Effector memory CD8-positive, alpha-beta T cell (primary cell): ENCODE measurements at regions not wholly inside any gene's neighbourhood (a gene's known extent, or its start where the extent isn't known, plus 50 kb on each side); places are given as distances from the start of the nearest gene placed in this dataset.

Source experiments
- ATAC-seq: fragments of 150-1000 bp; cut with Tn5 transposase; replicated peaks from 2 replicates; pipeline ENCODE4 v1.10.0; 2021; ENCODE audit warnings: mild to moderate bottlenecking, moderate library complexity
- DNase-seq, 3 experiments: peaks; one replicate each; pipeline ENCODE4 v3.0.0; 2021
- H3K27ac Mint-ChIP-seq, 2 donors: one replicate each; pipeline ENCODE4 v1.8.0; 2022; ENCODE audit warnings: mild to moderate bottlenecking in 2 of 2, mixed read lengths in 2 of 2, moderate library complexity in 2 of 2
- H3K27me3 Mint-ChIP-seq, 2 donors: one replicate each; pipeline ENCODE4 v1.8.0; 2022; ENCODE audit warnings: mixed read lengths in 2 of 2
- H3K36me3 Mint-ChIP-seq: one replicate; pipeline ENCODE4 v1.8.0; 2022; ENCODE audit warnings: mild to moderate bottlenecking, moderate library complexity, mixed read lengths; ENCODE audit not compliant: insufficient read depth
- H3K4me1 Mint-ChIP-seq, 2 donors: one replicate each; pipeline ENCODE4 v1.8.0; 2022; ENCODE audit warnings: low read depth in 2 of 2, mixed read lengths in 2 of 2
- H3K4me3 Mint-ChIP-seq, 2 donors: one replicate each; pipeline ENCODE4 v1.8.0; 2022; ENCODE audit warnings: mild to moderate bottlenecking in 2 of 2, mixed read lengths in 2 of 2, moderate library complexity in 2 of 2
- H3K9me3 Mint-ChIP-seq, 2 donors: one replicate each; pipeline ENCODE4 v1.8.0; 2022; ENCODE audit warnings: mixed read lengths in 2 of 2

DNA sequence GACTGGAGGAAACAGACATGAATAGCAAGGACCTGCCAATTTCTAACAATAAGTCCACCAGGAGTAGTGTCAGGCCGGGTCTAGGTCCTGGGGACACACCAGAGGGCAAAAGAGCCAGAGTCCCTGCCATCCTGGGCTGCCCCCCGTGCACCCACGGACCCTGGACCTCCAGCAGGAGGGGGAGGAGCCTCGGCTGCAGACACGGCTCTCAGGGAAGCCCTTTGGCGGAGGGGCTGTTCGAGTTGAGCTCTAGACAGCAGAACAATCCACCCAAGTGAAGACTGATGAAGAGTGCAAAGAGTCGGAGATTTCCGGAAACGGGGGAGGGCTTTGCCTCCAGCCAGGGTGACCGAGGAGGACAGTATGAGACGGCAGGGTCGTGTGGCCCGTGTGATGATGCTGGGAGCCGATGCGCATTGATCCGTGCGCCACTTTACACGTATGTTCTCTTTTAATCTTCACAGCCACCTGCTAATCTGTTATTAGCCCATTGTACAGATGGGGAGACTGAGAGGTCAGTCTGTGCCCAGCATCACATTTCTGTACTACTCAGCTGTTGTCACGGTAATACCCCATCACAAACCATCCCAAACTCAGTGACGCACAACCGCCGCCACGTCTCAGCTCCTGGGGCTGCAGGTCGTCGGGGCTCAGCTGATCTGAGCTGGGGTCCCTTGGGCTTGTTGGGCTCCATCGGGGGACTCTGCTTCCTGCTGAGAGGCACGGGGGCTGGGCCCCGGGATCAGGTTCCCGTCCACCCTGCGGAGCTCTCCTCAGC is 502.0 kb downstream of the PREX1 start:
- no peaks in the 10 kb centered on the region for H3K9me3 Mint-ChIP-seq
- H3K4me1 Mint-ChIP-seq: peaks cover 0 to 3% of the 10 kb centered on the region in 2 donors
- DNase-seq: no peak
- H3K27ac Mint-ChIP-seq: no peak overlapping the region
- H3K4me3 Mint-ChIP-seq: no peak overlapping the region
- no peak for ATAC-seq
- peaks cover 59 to 71% of the 10 kb centered on the region in 2 donors for H3K27me3 Mint-ChIP-seq
- no peaks in the 10 kb centered on the region for H3K36me3 Mint-ChIP-seq

DNA sequence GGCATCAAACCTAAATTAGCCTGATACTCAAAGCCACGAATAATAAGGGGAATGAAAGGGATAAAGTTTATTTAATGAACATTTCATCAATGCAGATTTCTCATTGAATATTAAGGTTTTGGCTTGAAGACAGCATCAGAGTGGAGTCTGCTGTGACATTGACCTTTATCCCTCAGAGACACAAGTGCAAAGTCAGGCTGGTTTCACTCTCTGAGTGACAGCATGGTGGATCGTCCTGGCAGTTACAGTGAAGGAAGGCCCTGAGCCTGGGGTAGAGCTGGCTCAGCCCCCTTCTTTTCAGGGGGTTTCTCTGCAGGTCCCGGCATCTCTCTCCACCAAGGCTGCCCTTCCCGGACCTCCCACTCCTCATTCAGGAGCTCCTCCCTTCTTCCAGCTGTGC is 503.1 kb downstream of the PREX1 start:
- H3K4me3 Mint-ChIP-seq: no peak overlapping the region
- DNase-seq: no peak
- H3K9me3 Mint-ChIP-seq: no peaks in the 10 kb centered on the region
- H3K27ac Mint-ChIP-seq: no peak overlapping the region
- peaks cover 0 to 3% of the 10 kb centered on the region in 2 donors for H3K4me1 Mint-ChIP-seq
- ATAC-seq: no peak
- no peaks in the 10 kb centered on the region for H3K36me3 Mint-ChIP-seq
- peaks cover 67 to 68% of the 10 kb centered on the region in 2 donors for H3K27me3 Mint-ChIP-seq

DNA sequence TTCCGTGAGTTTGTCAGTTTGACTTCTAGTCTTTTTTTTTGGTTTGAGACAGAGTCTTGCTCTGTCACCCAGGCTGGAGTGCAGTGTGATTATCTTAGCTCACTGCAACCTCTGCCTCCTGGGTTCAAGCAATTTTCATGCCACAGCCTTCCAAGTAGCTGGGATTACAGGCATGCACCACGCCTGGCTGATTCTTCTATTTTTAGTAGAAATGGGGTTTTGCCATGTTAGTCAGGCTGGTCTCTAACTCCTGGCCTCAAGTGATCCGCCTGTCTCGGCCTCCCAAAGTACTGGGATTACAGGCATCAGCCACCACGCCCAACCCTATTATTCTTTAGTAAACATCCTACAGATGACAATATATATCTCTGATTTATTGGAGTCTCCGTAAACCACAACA is 506.5 kb downstream of the PREX1 start:
- Mint-ChIP-seq H3K27ac (no peak overlapping the region), H3K4me1 (peaks cover 0 to 3% of the 10 kb centered on the region in 2 donors), H3K36me3 (no peaks in the 10 kb centered on the region), H3K9me3 (no peaks in the 10 kb centered on the region), H3K4me3 (no peak overlapping the region), H3K27me3 (peaks cover 52 to 53% of the 10 kb centered on the region in 2 donors)
- ATAC-seq: no peak
- DNase-seq: no peak

DNA sequence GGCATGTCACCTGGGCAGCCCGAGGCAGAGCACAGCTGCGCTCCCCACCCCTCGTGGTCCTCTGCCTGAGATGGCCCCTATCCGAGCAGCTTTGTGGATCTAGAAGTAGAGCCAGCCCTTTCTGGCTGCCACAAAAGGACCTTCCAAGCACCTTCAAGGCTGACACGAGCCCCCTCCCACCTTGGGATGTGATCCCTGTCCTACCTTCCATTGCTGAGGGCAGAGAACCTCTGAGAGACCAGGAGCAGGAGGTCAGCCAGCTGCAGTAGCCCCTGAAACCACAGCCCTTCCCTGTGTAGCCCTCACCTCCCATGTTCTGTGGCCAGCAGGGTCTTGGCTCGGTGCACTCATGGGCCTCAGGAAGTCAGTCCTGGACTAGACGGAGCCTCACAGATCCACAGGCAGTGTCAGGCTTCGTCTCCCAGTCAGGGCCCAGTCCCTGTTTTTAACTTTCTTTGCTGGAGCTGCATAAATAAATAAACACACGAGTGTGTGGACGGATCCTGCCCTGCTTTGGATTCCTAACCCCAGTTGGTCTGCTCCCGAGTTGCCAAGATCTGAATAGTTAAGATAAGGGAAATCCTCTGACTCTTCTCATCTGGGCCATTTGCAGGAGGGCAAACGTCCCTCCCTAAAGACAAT is 507.7 kb downstream of the PREX1 start:
- ATAC-seq: no peak

DNA sequence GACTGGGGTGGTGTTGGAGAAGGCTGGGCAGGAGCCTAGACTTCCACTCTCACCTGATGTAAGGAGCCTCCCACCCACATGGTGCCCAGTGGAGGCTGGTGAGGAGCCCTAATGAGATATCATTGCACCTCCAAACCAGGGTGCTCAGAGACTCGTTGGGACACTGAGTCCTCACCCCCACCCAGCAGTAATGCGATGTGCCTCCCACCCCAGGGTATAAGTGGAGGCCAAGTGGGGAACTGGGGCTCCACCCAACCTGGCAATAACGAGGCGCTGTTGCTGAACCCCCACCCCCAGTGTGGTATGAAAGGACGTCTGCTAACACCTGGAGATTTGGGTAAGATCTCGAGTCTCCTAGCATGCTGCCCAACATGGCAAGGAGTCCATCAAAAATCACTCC is 510.2 kb downstream of the PREX1 start:
- no peak overlapping the region for H3K27ac Mint-ChIP-seq
- no peak for ATAC-seq

More for the DNA sequence above, 507.7 kb downstream of the PREX1 start:
- Mint-ChIP-seq H3K9me3 (no peaks in the 10 kb centered on the region), H3K27me3 (peaks cover 41 to 42% of the 10 kb centered on the region in 2 donors), H3K4me3 (no peak overlapping the region), H3K4me1 (no peaks in the 10 kb centered on the region), H3K36me3 (no peaks in the 10 kb centered on the region), H3K27ac (no peak overlapping the region)
- DNase-seq: no peak

DNA sequence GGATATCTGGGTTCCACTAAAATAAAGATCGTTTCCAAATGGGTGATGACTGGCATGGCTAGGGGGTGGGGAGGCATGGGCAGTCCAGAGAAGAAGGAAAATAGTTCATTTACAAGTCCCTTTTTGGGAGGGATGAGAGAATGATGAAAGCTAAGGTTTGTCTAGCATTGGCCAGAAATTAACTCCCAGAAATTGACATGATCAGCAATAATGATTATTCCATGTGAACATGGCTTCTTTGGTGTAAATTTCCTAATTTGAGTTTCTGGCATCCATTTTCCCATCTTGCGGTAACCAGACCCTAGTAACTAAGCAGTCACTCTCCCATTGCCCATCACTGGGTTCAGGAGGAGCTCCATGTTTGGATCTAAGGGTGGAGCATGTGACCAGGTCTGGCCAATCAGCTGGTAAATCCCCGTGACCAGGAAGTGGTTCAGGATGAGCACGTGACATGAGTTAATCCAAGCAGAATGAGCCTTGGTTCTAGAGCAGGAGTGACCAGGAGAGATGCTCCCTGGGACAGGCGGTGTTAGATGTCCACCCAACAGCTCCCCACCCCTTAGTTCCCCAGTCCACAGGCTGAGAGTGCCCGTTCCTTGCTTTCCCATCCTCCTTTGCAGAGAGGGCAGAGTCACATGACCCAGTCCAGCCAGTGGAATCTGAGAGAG is 512.7 kb downstream of the PREX1 start:
- H3K4me1 Mint-ChIP-seq: no peaks in the 10 kb centered on the region
- DNase-seq: no peak
- H3K27ac Mint-ChIP-seq: no peak overlapping the region
- ATAC-seq: no peak
- H3K4me3 Mint-ChIP-seq: no peak overlapping the region
- peaks cover 18 to 66% of the 10 kb centered on the region in 2 donors for H3K27me3 Mint-ChIP-seq
- no peaks in the 10 kb centered on the region for H3K9me3 Mint-ChIP-seq
- H3K36me3 Mint-ChIP-seq: no peaks in the 10 kb centered on the region

More for the DNA sequence above, 510.2 kb downstream of the PREX1 start:
- peaks cover 27 to 50% of the 10 kb centered on the region in 2 donors for H3K27me3 Mint-ChIP-seq
- DNase-seq: no peak
- no peaks in the 10 kb centered on the region for H3K36me3 Mint-ChIP-seq
- no peaks in the 10 kb centered on the region for H3K9me3 Mint-ChIP-seq
- H3K4me3 Mint-ChIP-seq: no peak overlapping the region
- H3K4me1 Mint-ChIP-seq: no peaks in the 10 kb centered on the region

DNA sequence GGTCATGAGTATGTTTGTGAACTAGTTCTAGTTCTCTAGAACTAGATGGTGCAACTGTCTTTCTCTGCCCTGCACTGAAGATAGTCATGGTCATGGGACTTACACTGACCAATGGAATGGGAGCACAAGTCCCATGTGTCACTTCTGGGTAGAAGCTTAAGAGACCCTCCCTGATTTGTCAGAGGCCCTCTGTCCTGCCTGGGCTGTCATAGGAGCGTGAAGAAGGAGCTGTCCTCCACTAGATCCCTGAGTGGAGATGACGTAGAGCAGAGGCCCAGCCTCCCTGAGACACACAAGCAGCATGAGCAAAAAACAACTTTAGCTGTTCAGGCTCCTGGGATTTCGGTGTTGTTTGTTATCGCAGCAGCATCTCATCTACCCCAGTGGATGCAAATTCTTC is 514.5 kb downstream of the PREX1 start:
- Mint-ChIP-seq H3K36me3 (no peaks in the 10 kb centered on the region), H3K4me3 (no peak overlapping the region), H3K4me1 (no peaks in the 10 kb centered on the region), H3K9me3 (no peaks in the 10 kb centered on the region), H3K27ac (no peak overlapping the region), H3K27me3 (peaks cover 26 to 72% of the 10 kb centered on the region in 2 donors)
- DNase-seq (no peak), ATAC-seq (no peak)

DNA sequence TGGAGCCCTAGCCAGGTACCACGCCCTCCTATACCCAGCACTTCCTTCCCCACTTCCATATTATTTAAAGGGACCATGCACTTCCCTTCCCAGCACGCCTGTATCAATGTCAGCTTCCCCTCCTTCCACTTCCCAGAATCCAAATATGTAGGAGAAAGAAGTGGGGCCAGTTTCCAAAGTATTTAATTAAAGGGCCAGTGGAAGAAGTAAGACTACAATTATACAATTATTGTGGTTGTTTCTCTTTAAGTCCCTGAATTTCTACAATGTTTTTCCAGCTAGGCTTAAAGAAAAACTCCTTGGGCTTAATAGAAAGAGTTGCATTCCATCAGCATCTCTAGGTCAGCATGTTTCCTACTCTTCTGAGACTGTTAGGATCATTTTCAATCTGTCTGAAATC is 515.8 kb downstream of the PREX1 start:
- Mint-ChIP-seq H3K4me3 (no peak overlapping the region), H3K36me3 (no peaks in the 10 kb centered on the region), H3K4me1 (no peaks in the 10 kb centered on the region), H3K27ac (no peak overlapping the region), H3K27me3 (peaks cover 18 to 65% of the 10 kb centered on the region in 2 donors), H3K9me3 (no peaks in the 10 kb centered on the region)
- ATAC-seq: no peak
- DNase-seq: no peak

DNA sequence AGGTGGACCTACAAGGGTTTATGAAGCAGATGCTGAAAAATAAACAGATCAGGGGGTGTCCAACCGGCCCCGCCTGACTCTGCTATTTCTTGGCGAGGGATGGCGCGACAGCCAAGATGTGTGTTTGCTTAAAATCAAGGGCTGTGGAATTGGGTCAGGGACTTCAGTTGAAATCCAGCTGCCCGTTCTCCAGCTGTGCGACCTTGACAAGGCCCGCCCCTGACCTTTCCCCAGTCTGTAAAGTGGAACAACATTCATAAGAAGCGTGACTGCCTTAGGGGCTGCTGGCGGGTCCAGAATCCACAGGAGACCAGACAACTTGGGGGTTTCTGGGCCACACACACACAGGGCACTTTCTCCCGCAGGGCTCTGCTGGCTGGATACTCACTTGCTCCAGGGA is 517.5 kb downstream of the PREX1 start:
- Mint-ChIP-seq H3K36me3 (no peaks in the 10 kb centered on the region), H3K27me3 (peaks cover 18 to 61% of the 10 kb centered on the region in 2 donors), H3K9me3 (no peaks in the 10 kb centered on the region), H3K4me3 (no peak overlapping the region), H3K4me1 (no peaks in the 10 kb centered on the region), H3K27ac (no peak overlapping the region)
- ATAC-seq (no peak), DNase-seq (no peak)

DNA sequence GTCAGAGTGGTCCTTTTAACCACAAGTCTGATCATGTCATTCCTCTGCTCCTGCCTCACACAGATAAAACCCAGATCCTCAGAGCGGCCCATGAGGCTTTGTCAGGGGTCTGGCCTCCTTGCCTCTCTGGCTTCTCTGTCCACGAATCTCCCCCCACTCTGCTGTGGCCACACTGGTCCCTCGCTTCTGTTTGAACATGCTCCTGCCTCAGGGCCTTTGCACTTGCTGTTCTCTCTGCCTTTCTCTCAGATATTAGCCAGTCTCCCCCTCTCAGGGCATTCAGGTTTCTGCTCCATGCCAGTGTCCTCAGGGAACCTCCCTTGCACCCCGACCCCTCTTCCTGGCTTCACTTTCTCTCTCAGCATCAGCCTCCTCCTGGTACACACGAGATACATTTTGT is 518.5 kb downstream of the PREX1 start:
- DNase-seq: no peak
- Mint-ChIP-seq H3K4me1 (no peaks in the 10 kb centered on the region), H3K36me3 (no peaks in the 10 kb centered on the region), H3K9me3 (no peaks in the 10 kb centered on the region), H3K27me3 (peaks cover 18 to 52% of the 10 kb centered on the region in 2 donors), H3K27ac (no peak overlapping the region), H3K4me3 (no peak overlapping the region)
- ATAC-seq: no peak

DNA sequence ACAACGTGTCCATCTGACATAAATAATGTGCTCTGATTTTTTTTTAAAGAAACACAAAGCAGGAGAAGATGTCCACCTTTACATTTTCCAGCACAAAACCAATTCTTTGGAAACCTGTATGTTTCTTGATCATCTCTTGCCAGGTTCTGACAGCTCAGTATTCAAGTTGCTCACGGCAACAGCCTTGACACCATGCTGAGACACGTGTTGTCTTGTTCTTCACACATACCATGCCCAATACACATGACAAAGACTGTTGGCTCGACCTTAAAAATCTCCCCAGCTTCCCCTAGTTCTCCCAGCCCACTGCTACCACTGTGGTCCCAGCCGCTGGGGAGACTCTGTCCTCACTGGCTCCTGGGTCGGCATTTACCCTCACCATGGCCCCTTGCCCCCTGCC is 518.9 kb downstream of the PREX1 start:
- Mint-ChIP-seq H3K9me3 (no peaks in the 10 kb centered on the region), H3K36me3 (no peaks in the 10 kb centered on the region), H3K4me3 (no peak overlapping the region)

DNA sequence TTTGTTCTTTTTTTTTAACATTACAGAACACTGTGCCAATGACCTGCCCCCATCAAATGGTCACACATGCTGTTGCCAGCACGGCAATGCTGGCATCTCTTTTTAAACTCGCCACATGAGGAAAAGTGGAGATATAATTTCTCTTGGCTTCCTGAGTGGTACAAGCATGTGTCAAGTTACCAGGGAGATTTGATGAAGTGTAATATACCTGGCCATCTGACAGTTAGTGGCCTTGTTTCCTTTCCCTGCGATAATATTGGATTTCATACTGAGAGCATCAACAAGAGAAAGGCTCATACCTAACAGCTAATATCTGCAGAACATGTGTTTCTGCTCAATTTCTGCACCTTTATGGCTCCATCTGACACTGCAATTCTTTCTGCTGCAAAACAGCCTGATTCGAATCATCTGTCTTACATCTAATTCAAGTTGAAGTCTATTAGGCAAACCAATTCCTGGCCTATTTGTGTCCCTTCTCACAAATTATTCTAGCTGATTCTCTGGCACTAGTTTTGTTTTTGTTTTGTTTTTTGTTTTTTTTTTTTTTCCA is 519.5 kb downstream of the PREX1 start:
- Mint-ChIP-seq H3K9me3 (no peaks in the 10 kb centered on the region), H3K27ac (no peak overlapping the region), H3K4me3 (no peak overlapping the region), H3K4me1 (no peaks in the 10 kb centered on the region), H3K36me3 (no peaks in the 10 kb centered on the region), H3K27me3 (peaks cover 18 to 46% of the 10 kb centered on the region in 2 donors)
- DNase-seq (no peak), ATAC-seq (no peak)

More for the DNA sequence above, 518.9 kb downstream of the PREX1 start:
- Mint-ChIP-seq H3K27ac (no peak overlapping the region), H3K27me3 (peaks cover 18 to 49% of the 10 kb centered on the region in 2 donors), H3K4me1 (no peaks in the 10 kb centered on the region)
- no peak for DNase-seq
- ATAC-seq: no peak

DNA sequence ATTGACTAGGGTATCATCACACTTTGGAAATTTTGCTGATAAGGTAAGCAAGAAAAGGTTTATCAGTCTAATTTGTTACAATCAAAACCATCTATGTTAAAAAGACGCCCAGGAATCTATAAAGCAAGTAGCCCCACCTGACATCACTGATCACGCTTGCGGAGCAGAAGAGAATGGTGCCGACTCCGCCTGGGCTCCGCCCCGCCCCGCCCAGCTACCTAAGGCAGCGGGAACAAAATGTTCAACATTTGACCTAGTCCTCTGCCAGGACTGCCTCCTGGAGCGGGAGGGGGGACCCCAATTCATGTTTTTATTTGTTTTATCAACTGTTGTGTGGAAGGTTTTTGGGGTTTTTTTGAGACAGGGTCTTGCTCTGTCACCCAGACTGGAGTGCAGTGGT is 520.5 kb downstream of the PREX1 start:
- Mint-ChIP-seq H3K36me3 (no peaks in the 10 kb centered on the region), H3K27me3 (peaks cover 24 to 38% of the 10 kb centered on the region in 2 donors), H3K27ac (no peak overlapping the region), H3K4me1 (no peaks in the 10 kb centered on the region), H3K9me3 (no peaks in the 10 kb centered on the region), H3K4me3 (no peak overlapping the region)
- DNase-seq: no peak
- no peak for ATAC-seq
